Endometrium (tissue), 2 donors: ENCODE measurements at regions not wholly inside any gene's neighbourhood (a gene's known extent, or its start where the extent isn't known, plus 50 kb on each side); places are given as distances from the start of the nearest gene placed in this dataset.

ENCODE experiments used
- FAIRE-seq: peaks from 2 replicates; lab custom pipeline; 2012; peaks lifted over from hg19 to GRCh38; lab: Jason Lieb, UNC
- donor health status: control.
- donor health status: control.

GRCh38 chr3:64743156-64743886 lies 55.5 kb upstream of the ADAMTS9 start:
- no peak for FAIRE-seq

- FAIRE-seq = no peak
Measured at GRCh38 chr3:64741341-64741740, 53.5 kb upstream of the ADAMTS9 start.

GRCh38 chr3:64739971-64740631 lies 52.3 kb upstream of the ADAMTS9 start:
- no peak for FAIRE-seq
